WTC11 (cell line): ENCODE measurements at regions not wholly inside any gene's neighbourhood (a gene's known extent, or its start where the extent isn't known, plus 50 kb on each side); places are given as distances from the start of the nearest gene placed in this dataset.

Experiments used
- ATAC-seq: fragments of 200-7000 bp; cut with Tn5 transposase; 2 replicates; pipeline ENCODE4 v1.10.0; 2021; ENCODE audit warnings: mild to moderate bottlenecking, moderate library complexity
- CTCF ChIA-PET: fragments of 300-600 bp; sonication (Branson Sonifier 250); formaldehyde crosslinking; loops from one replicate; lab custom pipeline; 2021; ENCODE audit warnings: antibody characterized with exemption; lab: Charles Lee
- POLR2A ChIA-PET: fragments of 350-600 bp; sonication (Branson Sonifier 250); formaldehyde crosslinking; loops from one replicate; lab custom pipeline; 2021; ENCODE audit warnings: antibody characterized with exemption; lab: Charles Lee
- DNase-seq: peaks from one replicate; pipeline ENCODE4 v3.0.0; 2021; ENCODE audit warnings: low spot score
- H3K27ac Mint-ChIP-seq: 2 replicates; pipeline ENCODE4 v1.8.0; 2021; ENCODE audit warnings: mixed read lengths
- H3K27me3 Mint-ChIP-seq: 2 replicates; pipeline ENCODE4 v1.8.0; 2021; ENCODE audit warnings: low read depth, mild to moderate bottlenecking, moderate library complexity, mixed read lengths
- H3K36me3 Mint-ChIP-seq: 2 replicates; pipeline ENCODE4 v1.8.0; 2021; ENCODE audit warnings: mixed read lengths
- H3K4me1 Mint-ChIP-seq: 2 replicates; pipeline ENCODE4 v1.8.0; 2022; ENCODE audit warnings: mixed read lengths
- H3K4me3 Mint-ChIP-seq: 2 replicates; pipeline ENCODE4 v1.8.0; 2021; ENCODE audit warnings: mild to moderate bottlenecking, moderate library complexity, mixed read lengths
- H3K9me3 Mint-ChIP-seq: 2 replicates; pipeline ENCODE4 v1.8.0; 2021; ENCODE audit warnings: mixed read lengths
- ETV6 ChIP-seq: sonication (generic); formaldehyde crosslinking; IDR thresholded peaks from 2 replicates; pipeline ENCODE4 v1.8.1; 2022; ENCODE audit warnings: mild to moderate bottlenecking, missing genetic modification reagents
- FOXJ3 ChIP-seq: sonication (generic); formaldehyde crosslinking; IDR thresholded peaks from 2 replicates; pipeline ENCODE4 v1.9.0; 2021; ENCODE audit warnings: missing genetic modification reagents, mild to moderate bottlenecking, borderline replicate concordance
- FOXK1 ChIP-seq: sonication (generic); formaldehyde crosslinking; IDR thresholded peaks from 2 replicates; pipeline ENCODE4 v1.8.0; 2022; ENCODE audit warnings: mild to moderate bottlenecking, moderate library complexity, missing genetic modification reagents
- IRF2 ChIP-seq: sonication (generic); formaldehyde crosslinking; IDR thresholded peaks from 2 replicates; pipeline ENCODE4 v1.8.0; 2022; ENCODE audit warnings: low read depth, missing genetic modification reagents, borderline replicate concordance
- JAZF1 ChIP-seq: fragments of 250-450 bp; sonication (Bioruptor Pico); IDR thresholded peaks from 2 replicates; pipeline ENCODE4 v1.9.0; 2021; ENCODE audit warnings: moderate library complexity, mild to moderate bottlenecking, inconsistent platforms
- KAT7 ChIP-seq: sonication (generic); formaldehyde crosslinking; IDR thresholded peaks from 2 replicates; pipeline ENCODE4 v1.8.1; 2023; ENCODE audit warnings: missing genetic modification reagents, mild to moderate bottlenecking, borderline replicate concordance
- NR2C2 ChIP-seq: sonication (generic); formaldehyde crosslinking; IDR thresholded peaks from 2 replicates; pipeline ENCODE4 v1.8.0; 2022; ENCODE audit warnings: mild to moderate bottlenecking, missing genetic modification reagents
- OVOL2 ChIP-seq: fragments of 250-450 bp; sonication (Bioruptor Pico); IDR thresholded peaks from 2 replicates; pipeline ENCODE4 v1.9.0; 2021; ENCODE audit warnings: mild to moderate bottlenecking, borderline replicate concordance
- PRRX2 ChIP-seq: fragments of 250-450 bp; sonication (Bioruptor Pico); IDR thresholded peaks from 2 replicates; pipeline ENCODE4 v1.8.0; 2021; ENCODE audit warnings: mild to moderate bottlenecking
- RELA ChIP-seq: sonication (generic); formaldehyde crosslinking; IDR thresholded peaks from 2 replicates; pipeline ENCODE4 v1.8.1; 2022; ENCODE audit warnings: missing genetic modification reagents, mild to moderate bottlenecking, borderline replicate concordance
- SMAD4 ChIP-seq: sonication (generic); formaldehyde crosslinking; IDR thresholded peaks from 2 replicates; pipeline ENCODE4 v1.8.0; 2022; ENCODE audit warnings: mild to moderate bottlenecking, missing genetic modification reagents
- ZBTB21 ChIP-seq: sonication (generic); formaldehyde crosslinking; IDR thresholded peaks from 2 replicates; pipeline ENCODE4 v1.8.1; 2023; ENCODE audit warnings: mild to moderate bottlenecking, missing genetic modification reagents, borderline replicate concordance
- ZBTB43 ChIP-seq: sonication (generic); formaldehyde crosslinking; IDR thresholded peaks from 2 replicates; pipeline ENCODE4 v1.8.1; 2023; ENCODE audit warnings: mild to moderate bottlenecking, missing genetic modification reagents
- ZNF138 ChIP-seq: sonication (generic); formaldehyde crosslinking; conservative IDR thresholded peaks from 2 replicates; pipeline ENCODE4 v1.8.1; 2022; ENCODE audit warnings: mild to moderate bottlenecking, moderate library complexity, missing genetic modification reagents
- ZNF423 ChIP-seq: fragments of 250-450 bp; sonication (Bioruptor Pico); IDR thresholded peaks from 2 replicates; pipeline ENCODE4 v2.1.2; 2022; ENCODE audit warnings: mild to moderate bottlenecking, moderate library complexity
- TF ChIP-seq, protein P1 (sequence below): fragments of 250-450 bp; sonication (Bioruptor Pico); IDR thresholded peaks from 2 replicates; pipeline ENCODE4 v1.9.0; 2021; ENCODE audit warnings: mild to moderate bottlenecking
- TF ChIP-seq, protein P2 (sequence below): sonication (generic); formaldehyde crosslinking; IDR thresholded peaks from 2 replicates; pipeline ENCODE4 v1.8.0; 2023; ENCODE audit warnings: mild to moderate bottlenecking, missing genetic modification reagents
- TF ChIP-seq, protein P3 (sequence below): sonication (generic); formaldehyde crosslinking; IDR thresholded peaks from 2 replicates; pipeline ENCODE4 v1.8.1; 2022; ENCODE audit warnings: low read depth, mild to moderate bottlenecking, moderate library complexity, missing genetic modification reagents, borderline replicate concordance
- TF ChIP-seq, protein P4 (sequence below): fragments of 250-450 bp; sonication (Bioruptor Pico); IDR thresholded peaks from 2 replicates; pipeline ENCODE4 v2.1.2; 2022; ENCODE audit warnings: mild to moderate bottlenecking, moderate library complexity

DNA sequence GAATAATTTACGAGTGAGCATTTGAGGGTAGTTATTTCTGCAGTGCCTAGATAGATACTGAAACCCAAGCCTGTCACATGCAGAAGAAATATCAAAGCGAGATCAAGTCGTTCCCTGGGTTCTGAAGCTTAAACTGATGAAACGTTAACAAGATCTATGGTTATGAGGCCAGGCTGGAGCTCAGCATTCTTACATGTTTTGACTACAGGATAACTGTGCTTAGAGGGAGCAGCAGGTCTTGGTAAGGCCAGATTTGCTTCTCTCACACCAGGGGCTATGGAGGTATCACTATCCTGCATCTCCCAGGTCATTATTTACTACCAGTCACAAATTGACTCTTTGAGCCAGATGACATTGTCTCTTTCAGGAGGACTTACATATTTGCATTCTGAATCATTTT, 1401.4 kb upstream of the PRMT6 start:
- DNase-seq (no peak), ATAC-seq (no peak)
- Mint-ChIP-seq H3K36me3 (no peaks in the 10 kb centered on the region), H3K4me1 (no peaks in the 10 kb centered on the region), H3K27me3 (no peaks in the 10 kb centered on the region), H3K4me3 (no peak overlapping the region), H3K9me3 (peaks cover 5% of the 10 kb centered on the region), H3K27ac (no peak overlapping the region)
- ChIA-PET POLR2A (no interaction called here), CTCF (no interaction called here)
- TF ChIP-seq ZNF423 (CRISPR knock-in tag), result no peak
- no peak for TF ChIP-seq IRF2
- no peak for TF ChIP-seq FOXJ3 (CRISPR knock-in tag)
- TF ChIP-seq, protein P1, sequence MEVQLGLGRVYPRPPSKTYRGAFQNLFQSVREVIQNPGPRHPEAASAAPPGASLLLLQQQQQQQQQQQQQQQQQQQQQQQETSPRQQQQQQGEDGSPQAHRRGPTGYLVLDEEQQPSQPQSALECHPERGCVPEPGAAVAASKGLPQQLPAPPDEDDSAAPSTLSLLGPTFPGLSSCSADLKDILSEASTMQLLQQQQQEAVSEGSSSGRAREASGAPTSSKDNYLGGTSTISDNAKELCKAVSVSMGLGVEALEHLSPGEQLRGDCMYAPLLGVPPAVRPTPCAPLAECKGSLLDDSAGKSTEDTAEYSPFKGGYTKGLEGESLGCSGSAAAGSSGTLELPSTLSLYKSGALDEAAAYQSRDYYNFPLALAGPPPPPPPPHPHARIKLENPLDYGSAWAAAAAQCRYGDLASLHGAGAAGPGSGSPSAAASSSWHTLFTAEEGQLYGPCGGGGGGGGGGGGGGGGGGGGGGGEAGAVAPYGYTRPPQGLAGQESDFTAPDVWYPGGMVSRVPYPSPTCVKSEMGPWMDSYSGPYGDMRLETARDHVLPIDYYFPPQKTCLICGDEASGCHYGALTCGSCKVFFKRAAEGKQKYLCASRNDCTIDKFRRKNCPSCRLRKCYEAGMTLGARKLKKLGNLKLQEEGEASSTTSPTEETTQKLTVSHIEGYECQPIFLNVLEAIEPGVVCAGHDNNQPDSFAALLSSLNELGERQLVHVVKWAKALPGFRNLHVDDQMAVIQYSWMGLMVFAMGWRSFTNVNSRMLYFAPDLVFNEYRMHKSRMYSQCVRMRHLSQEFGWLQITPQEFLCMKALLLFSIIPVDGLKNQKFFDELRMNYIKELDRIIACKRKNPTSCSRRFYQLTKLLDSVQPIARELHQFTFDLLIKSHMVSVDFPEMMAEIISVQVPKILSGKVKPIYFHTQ (CRISPR knock-in tag), result no peak
- TF ChIP-seq PRRX2 (CRISPR knock-in tag), result no peak
- no peak for TF ChIP-seq ZBTB43 (CRISPR knock-in tag)
- no peak for TF ChIP-seq KAT7 (CRISPR knock-in tag)
- TF ChIP-seq, protein P2, sequence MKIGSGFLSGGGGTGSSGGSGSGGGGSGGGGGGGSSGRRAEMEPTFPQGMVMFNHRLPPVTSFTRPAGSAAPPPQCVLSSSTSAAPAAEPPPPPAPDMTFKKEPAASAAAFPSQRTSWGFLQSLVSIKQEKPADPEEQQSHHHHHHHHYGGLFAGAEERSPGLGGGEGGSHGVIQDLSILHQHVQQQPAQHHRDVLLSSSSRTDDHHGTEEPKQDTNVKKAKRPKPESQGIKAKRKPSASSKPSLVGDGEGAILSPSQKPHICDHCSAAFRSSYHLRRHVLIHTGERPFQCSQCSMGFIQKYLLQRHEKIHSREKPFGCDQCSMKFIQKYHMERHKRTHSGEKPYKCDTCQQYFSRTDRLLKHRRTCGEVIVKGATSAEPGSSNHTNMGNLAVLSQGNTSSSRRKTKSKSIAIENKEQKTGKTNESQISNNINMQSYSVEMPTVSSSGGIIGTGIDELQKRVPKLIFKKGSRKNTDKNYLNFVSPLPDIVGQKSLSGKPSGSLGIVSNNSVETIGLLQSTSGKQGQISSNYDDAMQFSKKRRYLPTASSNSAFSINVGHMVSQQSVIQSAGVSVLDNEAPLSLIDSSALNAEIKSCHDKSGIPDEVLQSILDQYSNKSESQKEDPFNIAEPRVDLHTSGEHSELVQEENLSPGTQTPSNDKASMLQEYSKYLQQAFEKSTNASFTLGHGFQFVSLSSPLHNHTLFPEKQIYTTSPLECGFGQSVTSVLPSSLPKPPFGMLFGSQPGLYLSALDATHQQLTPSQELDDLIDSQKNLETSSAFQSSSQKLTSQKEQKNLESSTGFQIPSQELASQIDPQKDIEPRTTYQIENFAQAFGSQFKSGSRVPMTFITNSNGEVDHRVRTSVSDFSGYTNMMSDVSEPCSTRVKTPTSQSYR (CRISPR knock-in tag), result no peak
- no peak for TF ChIP-seq RELA (CRISPR knock-in tag)
- TF ChIP-seq, protein P3, sequence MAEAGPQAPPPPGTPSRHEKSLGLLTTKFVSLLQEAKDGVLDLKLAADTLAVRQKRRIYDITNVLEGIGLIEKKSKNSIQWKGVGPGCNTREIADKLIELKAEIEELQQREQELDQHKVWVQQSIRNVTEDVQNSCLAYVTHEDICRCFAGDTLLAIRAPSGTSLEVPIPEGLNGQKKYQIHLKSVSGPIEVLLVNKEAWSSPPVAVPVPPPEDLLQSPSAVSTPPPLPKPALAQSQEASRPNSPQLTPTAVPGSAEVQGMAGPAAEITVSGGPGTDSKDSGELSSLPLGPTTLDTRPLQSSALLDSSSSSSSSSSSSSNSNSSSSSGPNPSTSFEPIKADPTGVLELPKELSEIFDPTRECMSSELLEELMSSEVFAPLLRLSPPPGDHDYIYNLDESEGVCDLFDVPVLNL (CRISPR knock-in tag), result no peak
- TF ChIP-seq ZBTB21, result no peak
- no peak for TF ChIP-seq ZNF138 (CRISPR knock-in tag)
- no peak for TF ChIP-seq FOXK1
- TF ChIP-seq SMAD4 (CRISPR knock-in tag), result no peak
- TF ChIP-seq, protein P4, sequence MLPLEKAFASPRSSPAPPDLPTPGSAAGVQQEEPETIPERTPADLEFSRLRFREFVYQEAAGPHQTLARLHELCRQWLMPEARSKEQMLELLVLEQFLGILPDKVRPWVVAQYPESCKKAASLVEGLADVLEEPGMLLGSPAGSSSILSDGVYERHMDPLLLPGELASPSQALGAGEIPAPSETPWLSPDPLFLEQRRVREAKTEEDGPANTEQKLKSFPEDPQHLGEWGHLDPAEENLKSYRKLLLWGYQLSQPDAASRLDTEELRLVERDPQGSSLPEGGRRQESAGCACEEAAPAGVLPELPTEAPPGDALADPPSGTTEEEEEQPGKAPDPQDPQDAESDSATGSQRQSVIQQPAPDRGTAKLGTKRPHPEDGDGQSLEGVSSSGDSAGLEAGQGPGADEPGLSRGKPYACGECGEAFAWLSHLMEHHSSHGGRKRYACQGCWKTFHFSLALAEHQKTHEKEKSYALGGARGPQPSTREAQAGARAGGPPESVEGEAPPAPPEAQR (CRISPR knock-in tag), result no peak
- no peak for TF ChIP-seq JAZF1
- TF ChIP-seq NR2C2 (CRISPR knock-in tag), result no peak
- no peak for TF ChIP-seq ETV6 (CRISPR knock-in tag)
- no peak for TF ChIP-seq OVOL2 (CRISPR knock-in tag)
